Effector memory CD8-positive, alpha-beta T cell (primary cell): ENCODE measurements at regions not wholly inside any gene's neighbourhood (a gene's known extent, or its start where the extent isn't known, plus 50 kb on each side); places are given as distances from the start of the nearest gene placed in this dataset.

Source experiments
- ATAC-seq: fragments of 150-1000 bp; cut with Tn5 transposase; replicated peaks from 2 replicates; pipeline ENCODE4 v1.10.0; 2021; ENCODE audit warnings: mild to moderate bottlenecking, moderate library complexity
- DNase-seq, 3 experiments: peaks; one replicate each; pipeline ENCODE4 v3.0.0; 2021
- H3K27ac Mint-ChIP-seq, 2 donors: one replicate each; pipeline ENCODE4 v1.8.0; 2022; ENCODE audit warnings: mild to moderate bottlenecking in 2 of 2, mixed read lengths in 2 of 2, moderate library complexity in 2 of 2
- H3K27me3 Mint-ChIP-seq, 2 donors: one replicate each; pipeline ENCODE4 v1.8.0; 2022; ENCODE audit warnings: mixed read lengths in 2 of 2
- H3K36me3 Mint-ChIP-seq: one replicate; pipeline ENCODE4 v1.8.0; 2022; ENCODE audit warnings: mild to moderate bottlenecking, moderate library complexity, mixed read lengths; ENCODE audit not compliant: insufficient read depth
- H3K4me1 Mint-ChIP-seq, 2 donors: one replicate each; pipeline ENCODE4 v1.8.0; 2022; ENCODE audit warnings: low read depth in 2 of 2, mixed read lengths in 2 of 2
- H3K4me3 Mint-ChIP-seq, 2 donors: one replicate each; pipeline ENCODE4 v1.8.0; 2022; ENCODE audit warnings: mild to moderate bottlenecking in 2 of 2, mixed read lengths in 2 of 2, moderate library complexity in 2 of 2
- H3K9me3 Mint-ChIP-seq, 2 donors: one replicate each; pipeline ENCODE4 v1.8.0; 2022; ENCODE audit warnings: mixed read lengths in 2 of 2

DNA sequence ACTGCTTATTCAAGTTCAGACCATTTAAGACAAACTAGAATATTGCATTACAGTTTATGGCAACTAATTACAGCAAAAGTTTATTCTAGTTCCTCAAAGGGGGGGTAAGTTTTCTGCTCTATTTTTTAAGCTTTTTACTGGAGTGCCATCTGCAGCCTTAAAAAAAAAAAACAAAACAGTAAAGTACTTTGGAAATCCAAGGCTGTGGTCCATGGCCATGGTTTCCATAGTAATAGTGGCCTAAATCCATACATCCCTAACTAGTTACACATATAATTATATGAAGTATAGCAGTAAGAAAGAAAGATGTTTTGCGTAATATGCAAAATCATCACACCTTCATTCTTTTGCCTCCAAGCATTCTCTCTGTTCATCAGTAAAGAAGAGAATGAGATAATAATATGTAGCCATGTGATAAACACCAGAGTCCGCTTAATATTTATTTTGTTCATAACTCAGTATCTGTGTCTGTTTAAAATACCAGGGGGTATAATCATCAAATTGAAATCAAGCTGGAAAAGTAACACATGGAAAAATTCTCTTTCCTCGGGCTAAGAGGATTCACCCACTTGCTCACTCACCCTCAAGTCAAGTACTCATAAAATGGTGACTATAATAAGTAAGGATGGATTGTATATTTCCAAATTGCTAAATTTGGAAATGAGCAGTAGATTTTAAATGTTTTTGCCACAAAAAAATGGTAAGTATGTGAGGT, 301.1 kb upstream of the RND3 start:
- peaks cover 5% of the 10 kb centered on the region in 2 donors for H3K9me3 Mint-ChIP-seq
- H3K27ac Mint-ChIP-seq, result no peak overlapping the region
- H3K4me1 Mint-ChIP-seq, result no peaks in the 10 kb centered on the region
- ATAC-seq (no peak), DNase-seq (no peak)
- no peak overlapping the region for H3K4me3 Mint-ChIP-seq
- no peaks in the 10 kb centered on the region for H3K36me3 Mint-ChIP-seq
- no peaks in the 10 kb centered on the region for H3K27me3 Mint-ChIP-seq

DNA sequence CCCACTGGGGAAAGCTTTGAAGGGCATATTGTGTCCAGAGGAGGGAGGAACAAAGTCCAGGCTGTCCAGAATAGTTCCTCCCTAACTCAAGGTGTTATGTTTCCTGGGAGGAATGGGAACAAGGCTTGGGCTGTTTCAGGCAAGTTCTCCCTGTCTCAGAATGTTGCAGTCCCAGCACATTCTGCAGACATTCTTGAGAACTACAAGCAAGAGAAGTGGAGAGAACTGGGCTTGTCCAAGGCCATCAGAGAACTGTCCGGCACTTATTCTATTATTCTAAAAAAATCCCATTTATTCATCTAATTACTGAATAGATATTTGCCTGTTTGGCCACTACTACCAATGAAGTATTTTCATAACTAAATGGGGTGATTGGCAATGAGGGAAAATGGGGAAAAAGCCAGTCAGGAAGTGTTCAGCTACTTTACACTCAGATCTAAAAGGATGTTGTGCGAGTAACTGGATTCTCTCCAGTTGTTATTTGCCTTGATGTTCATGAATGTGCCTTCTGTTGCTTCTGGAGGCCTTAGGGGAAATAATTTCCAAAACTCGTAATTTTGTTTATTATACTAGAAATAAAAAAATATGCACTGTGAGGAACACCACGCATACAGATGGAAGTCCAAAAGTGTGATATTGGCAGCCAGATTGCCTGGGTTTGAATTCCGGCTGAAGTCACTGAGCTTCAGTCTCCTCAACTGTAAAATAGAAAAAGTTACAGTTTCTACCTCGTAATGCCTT, 300.1 kb upstream of the RND3 start:
- ATAC-seq, result no peak
- H3K4me1 Mint-ChIP-seq, result no peaks in the 10 kb centered on the region
- H3K4me3 Mint-ChIP-seq, result no peak overlapping the region
- no peak overlapping the region for H3K27ac Mint-ChIP-seq
- H3K27me3 Mint-ChIP-seq, result no peaks in the 10 kb centered on the region
- H3K36me3 Mint-ChIP-seq, result no peaks in the 10 kb centered on the region
- no peaks in the 10 kb centered on the region for H3K9me3 Mint-ChIP-seq
- DNase-seq, result no peak

DNA sequence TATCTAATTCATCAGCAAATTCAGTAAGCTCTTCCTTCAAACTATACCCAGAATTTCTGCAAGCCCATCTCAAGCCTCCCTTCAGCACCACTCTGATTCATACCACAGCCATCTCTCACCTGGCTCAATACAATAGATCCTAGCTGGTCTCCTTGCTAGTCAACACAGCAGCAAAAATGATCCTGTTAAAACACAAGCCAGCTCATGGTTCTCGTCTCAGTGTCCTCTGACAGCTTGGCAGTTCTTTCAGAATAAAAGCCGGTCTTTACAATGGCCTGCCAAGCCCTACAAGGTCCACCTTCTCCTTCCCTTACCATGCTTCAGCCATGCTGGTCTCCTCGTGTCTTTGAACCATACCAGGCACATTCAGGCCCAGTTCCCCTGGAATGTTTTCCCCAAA, 296.9 kb upstream of the RND3 start:
- ATAC-seq (no peak), DNase-seq (no peak)
- Mint-ChIP-seq H3K27ac (no peak overlapping the region), H3K27me3 (no peaks in the 10 kb centered on the region), H3K36me3 (no peaks in the 10 kb centered on the region), H3K9me3 (peaks cover 0 to 1% of the 10 kb centered on the region in 2 donors), H3K4me1 (no peaks in the 10 kb centered on the region), H3K4me3 (no peak overlapping the region)

DNA sequence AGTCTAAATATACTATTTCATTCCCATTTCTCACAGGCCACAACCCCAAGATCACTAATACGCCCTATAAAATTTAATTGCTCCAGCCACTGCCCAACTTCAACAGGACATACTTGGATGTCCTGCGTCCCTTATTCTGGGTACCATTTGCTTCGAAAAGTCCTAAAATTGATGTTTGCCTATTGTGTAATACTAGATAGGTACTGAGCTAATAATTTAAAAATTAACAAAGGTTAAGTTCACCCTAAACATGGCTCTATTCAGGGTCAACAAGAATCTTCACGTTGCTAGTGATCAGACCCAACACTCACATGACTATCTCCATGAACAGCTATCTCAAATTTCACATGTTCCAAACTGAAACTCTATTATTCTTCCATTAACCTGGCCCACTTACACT, 296.4 kb upstream of the RND3 start:
- Mint-ChIP-seq H3K27ac (no peak overlapping the region), H3K27me3 (no peaks in the 10 kb centered on the region), H3K9me3 (peaks cover 0 to 1% of the 10 kb centered on the region in 2 donors), H3K4me3 (no peak overlapping the region), H3K4me1 (no peaks in the 10 kb centered on the region), H3K36me3 (no peaks in the 10 kb centered on the region)
- no peak for DNase-seq
- no peak for ATAC-seq

DNA sequence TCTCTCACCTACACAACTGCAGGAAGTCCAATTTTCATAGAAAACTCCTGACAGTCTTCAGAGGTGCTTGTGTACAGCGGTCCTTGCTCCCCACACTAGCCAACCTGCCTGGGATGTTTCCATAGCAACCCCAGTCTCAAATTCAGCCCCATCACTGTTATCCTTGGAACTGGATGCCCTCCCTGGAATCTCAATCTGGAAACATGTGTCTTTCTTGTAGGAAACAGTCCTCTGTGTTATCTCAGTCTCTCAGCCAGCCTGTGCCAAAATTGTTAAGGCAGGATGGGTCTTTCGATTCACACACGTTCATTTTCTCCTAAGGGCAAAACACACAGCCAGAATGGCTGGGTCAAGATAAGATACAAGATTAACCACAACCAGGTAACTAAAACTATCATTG, 295.5 kb upstream of the RND3 start:
- H3K27me3 Mint-ChIP-seq, result no peaks in the 10 kb centered on the region
- H3K4me1 Mint-ChIP-seq, result no peaks in the 10 kb centered on the region
- H3K36me3 Mint-ChIP-seq, result no peaks in the 10 kb centered on the region
- no peak for ATAC-seq
- no peak overlapping the region for H3K27ac Mint-ChIP-seq
- H3K9me3 Mint-ChIP-seq, result peaks cover 0 to 1% of the 10 kb centered on the region in 2 donors
- DNase-seq, result no peak
- H3K4me3 Mint-ChIP-seq, result no peak overlapping the region

DNA sequence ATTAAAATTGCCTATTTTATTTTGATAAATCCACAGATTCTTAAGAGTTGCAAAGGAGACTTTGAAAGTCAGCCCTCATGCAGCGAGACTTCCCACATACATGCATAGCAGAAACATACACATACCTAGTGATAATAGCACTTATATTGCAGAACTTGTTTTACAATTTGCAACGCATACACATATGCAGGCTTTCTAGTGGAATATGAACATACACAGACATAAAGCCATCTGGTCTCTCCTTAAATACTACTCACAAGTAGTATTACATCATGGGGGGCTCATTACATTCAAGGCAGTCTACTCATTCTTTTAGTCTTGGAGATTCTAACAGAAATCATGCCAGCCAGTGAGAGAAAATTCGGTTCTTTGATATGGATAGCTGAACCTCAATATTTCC, 295.1 kb upstream of the RND3 start:
- no peak overlapping the region for H3K27ac Mint-ChIP-seq
- ATAC-seq (no peak), DNase-seq (no peak)
- no peaks in the 10 kb centered on the region for H3K4me1 Mint-ChIP-seq
- no peaks in the 10 kb centered on the region for H3K27me3 Mint-ChIP-seq
- H3K9me3 Mint-ChIP-seq, result peaks cover 0 to 1% of the 10 kb centered on the region in 2 donors
- no peak overlapping the region for H3K4me3 Mint-ChIP-seq
- H3K36me3 Mint-ChIP-seq, result no peaks in the 10 kb centered on the region

DNA sequence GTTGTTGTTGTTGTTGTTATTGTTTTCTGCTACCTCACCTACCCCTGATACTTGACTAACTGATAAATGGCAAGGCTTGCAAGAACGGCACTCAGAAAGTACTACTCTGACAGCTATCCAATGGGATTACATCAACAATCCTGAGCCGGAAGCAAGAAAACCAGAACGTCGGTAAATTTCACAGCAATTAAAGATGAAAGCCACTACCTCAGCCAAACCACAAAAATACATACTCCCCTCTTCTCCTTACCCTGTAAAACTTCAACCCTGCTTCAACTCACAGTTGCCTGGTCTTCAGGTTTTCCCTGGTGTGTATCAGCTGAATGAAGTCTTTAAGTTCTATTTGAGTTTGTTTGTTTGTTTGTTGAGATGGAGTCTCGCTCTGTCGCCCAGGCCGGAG, 293.7 kb upstream of the RND3 start:
- ATAC-seq (no peak), DNase-seq (no peak)
- Mint-ChIP-seq H3K4me1 (no peaks in the 10 kb centered on the region), H3K9me3 (peaks cover 0 to 1% of the 10 kb centered on the region in 2 donors), H3K36me3 (no peaks in the 10 kb centered on the region), H3K4me3 (no peak overlapping the region), H3K27me3 (no peaks in the 10 kb centered on the region), H3K27ac (no peak overlapping the region)

DNA sequence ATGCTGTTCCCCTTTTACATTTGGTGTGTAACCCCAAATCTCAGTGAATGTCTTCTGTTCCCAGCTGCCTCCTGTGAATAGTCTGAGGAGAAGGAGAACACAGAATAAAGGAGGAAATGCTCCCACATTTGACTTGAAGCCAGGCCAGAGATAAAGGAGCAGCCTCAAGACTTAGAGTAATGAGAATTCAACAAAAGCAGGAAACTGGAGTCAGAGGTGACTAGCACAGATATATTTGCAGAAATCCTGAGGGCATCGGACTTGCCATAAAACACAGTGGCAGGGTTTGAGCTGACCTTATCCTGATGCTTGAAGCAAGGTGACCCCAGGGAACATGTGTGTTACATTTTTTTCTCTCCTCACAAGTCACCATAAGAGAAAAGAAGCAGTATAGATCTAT, 291.4 kb upstream of the RND3 start:
- no peak for ATAC-seq
- Mint-ChIP-seq H3K9me3 (peaks cover 0 to 6% of the 10 kb centered on the region in 2 donors), H3K4me1 (no peaks in the 10 kb centered on the region), H3K4me3 (no peak overlapping the region), H3K27ac (no peak overlapping the region), H3K36me3 (no peaks in the 10 kb centered on the region), H3K27me3 (no peaks in the 10 kb centered on the region)
- no peak for DNase-seq

DNA sequence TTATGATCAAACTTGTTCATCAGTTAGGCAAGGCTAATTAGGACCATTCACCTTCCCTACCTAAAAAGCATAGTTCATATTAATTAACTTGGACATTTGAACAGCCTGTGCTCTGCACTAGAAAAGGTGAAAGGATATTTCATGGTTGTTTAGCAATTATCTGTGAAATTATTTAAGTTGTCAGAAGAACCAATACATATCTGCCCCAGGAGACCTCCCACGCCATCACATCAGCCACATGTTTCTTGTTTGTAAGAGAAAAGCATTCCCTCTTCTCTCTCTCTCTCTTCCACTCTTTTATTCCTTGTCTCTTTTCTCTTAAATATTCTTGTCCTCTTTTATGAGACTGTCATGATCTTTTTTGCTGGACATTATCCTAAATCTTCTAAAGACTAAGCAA, 282.0 kb upstream of the RND3 start:
- H3K4me1 Mint-ChIP-seq, result no peaks in the 10 kb centered on the region
- peaks cover 2 to 3% of the 10 kb centered on the region in 2 donors for H3K9me3 Mint-ChIP-seq
- H3K27ac Mint-ChIP-seq, result no peak overlapping the region
- DNase-seq, result no peak
- no peaks in the 10 kb centered on the region for H3K27me3 Mint-ChIP-seq
- no peak overlapping the region for H3K4me3 Mint-ChIP-seq
- no peak for ATAC-seq
- H3K36me3 Mint-ChIP-seq, result no peaks in the 10 kb centered on the region

DNA sequence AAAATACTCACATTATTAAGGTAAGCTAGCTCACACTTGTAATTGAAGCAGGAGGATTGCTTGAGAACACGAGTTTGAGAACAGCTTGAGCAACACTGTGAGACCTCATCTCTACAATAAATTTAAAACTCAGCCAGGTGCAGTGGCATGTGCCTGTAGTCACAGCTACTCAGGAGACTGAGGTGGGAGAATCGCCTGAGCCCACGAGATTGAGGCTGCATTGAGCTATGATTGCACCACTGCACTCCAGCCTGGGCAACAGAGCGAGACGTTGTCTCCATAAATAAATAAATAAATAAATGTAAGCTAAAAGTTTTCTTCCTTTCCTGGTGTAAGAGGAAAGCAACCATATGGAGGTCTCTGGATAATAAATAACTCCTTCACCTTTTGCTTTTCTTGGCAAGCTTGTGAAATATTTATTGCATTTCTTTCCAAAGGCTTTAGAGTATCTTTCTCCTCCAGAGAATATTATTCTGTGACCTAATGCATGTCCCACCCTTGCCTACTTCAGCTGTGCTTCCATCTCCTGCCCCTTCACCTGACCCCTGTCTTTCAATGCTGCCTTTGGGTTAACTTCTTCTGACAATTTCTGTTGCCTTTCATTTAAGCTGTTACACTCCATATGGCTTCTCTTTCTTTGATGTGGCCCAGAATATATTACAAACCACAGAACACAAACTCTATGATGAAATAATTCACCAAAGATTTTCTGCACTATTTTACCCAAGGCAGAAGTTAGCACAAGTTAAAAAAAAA, 280.7 kb upstream of the RND3 start:
- no peak overlapping the region for H3K4me3 Mint-ChIP-seq
- ATAC-seq (no peak), DNase-seq (no peak)
- no peak overlapping the region for H3K27ac Mint-ChIP-seq
- H3K27me3 Mint-ChIP-seq, result no peaks in the 10 kb centered on the region
- peaks cover 6 to 7% of the 10 kb centered on the region in 2 donors for H3K9me3 Mint-ChIP-seq
- H3K4me1 Mint-ChIP-seq, result no peaks in the 10 kb centered on the region
- H3K36me3 Mint-ChIP-seq, result no peaks in the 10 kb centered on the region

DNA sequence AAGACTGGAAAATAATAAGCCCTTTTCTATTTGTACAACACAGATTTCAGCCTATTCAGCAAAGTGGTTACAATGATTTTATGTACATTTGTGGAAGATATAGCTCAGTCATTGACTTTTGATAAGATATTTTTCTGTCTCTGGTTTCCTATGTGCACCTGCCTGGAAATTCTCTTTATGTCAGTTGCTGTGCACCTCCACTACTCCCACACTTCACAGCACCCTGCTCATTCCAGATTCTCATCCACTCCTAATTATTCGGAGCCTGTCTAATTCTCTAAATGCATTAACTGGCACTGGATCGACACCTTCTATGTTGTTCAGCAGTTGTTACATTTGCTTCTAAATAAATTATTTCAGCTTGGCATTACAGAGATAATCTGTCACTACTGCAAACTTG, 275.1 kb upstream of the RND3 start:
- Mint-ChIP-seq H3K36me3 (no peaks in the 10 kb centered on the region), H3K27me3 (no peaks in the 10 kb centered on the region), H3K4me1 (no peaks in the 10 kb centered on the region), H3K9me3 (peaks cover 7 to 8% of the 10 kb centered on the region in 2 donors), H3K4me3 (no peak overlapping the region), H3K27ac (no peak overlapping the region)
- ATAC-seq (no peak), DNase-seq (no peak)

DNA sequence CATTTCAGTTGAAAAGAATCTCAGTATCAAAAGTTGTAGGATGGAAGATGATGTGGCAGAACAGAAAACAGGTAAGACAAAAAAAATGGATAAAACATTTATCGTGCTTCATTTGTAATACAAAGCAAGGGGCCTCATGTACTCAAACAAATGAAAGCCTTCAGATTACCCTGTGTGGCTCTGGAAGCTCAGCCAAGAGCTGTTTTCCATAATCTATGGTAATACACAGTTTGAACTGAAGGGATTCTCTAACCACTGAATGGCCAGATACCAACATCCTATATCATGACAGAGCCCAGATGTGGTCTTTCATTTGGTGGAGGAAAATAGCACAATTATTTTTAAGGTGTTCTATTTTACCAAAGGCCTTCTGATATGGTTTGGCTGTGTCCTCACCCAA, 272.1 kb upstream of the RND3 start:
- H3K4me3 Mint-ChIP-seq, result no peak overlapping the region
- H3K4me1 Mint-ChIP-seq, result no peaks in the 10 kb centered on the region
- H3K27me3 Mint-ChIP-seq, result no peaks in the 10 kb centered on the region
- H3K9me3 Mint-ChIP-seq, result peaks cover 6 to 7% of the 10 kb centered on the region in 2 donors
- H3K27ac Mint-ChIP-seq, result no peak overlapping the region
- DNase-seq (no peak), ATAC-seq (no peak)
- H3K36me3 Mint-ChIP-seq, result no peaks in the 10 kb centered on the region

DNA sequence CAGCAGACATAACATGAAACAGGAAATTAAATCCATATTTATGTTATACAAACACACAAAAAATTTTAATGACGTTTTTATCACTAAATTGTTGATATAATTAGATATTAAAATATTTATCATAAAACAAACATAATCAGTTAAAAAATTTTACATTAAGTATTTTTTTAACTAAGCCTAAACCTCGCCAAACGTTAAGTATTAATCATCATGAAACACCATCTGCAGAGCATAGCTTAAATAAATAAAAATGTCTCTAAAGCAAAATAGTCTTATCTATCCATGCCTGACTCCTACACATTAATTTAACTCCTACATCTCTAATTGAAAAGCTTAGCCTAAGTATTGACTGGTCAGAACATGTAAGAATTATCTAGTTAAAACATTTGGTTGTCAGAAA, 271.6 kb upstream of the RND3 start:
- Mint-ChIP-seq H3K9me3 (peaks cover 2 to 3% of the 10 kb centered on the region in 2 donors), H3K4me3 (no peak overlapping the region), H3K27me3 (no peaks in the 10 kb centered on the region), H3K4me1 (no peaks in the 10 kb centered on the region), H3K27ac (no peak overlapping the region), H3K36me3 (no peaks in the 10 kb centered on the region)
- no peak for ATAC-seq
- DNase-seq, result no peak

DNA sequence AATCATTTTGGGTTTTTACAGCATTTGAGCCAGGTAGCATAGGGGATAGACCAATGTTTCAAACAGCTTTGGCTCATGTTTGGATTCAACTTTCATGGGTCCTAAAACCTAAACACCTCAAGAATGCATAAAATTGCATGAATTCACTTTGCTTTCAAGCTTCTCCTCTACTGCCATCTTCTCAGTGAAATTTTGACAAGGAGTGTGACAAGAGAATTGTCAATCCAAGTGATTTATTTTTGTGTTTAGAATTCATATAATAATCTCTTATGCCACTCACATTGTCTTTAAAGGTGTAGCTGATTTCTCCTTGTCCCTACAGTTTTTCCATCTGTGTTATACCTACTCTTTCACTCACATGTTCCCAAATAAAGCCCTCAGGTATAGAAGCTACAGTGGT, 264.8 kb upstream of the RND3 start:
- ATAC-seq, result no peak
- Mint-ChIP-seq H3K27me3 (no peaks in the 10 kb centered on the region), H3K9me3 (peaks cover 2 to 7% of the 10 kb centered on the region in 2 donors), H3K36me3 (no peaks in the 10 kb centered on the region), H3K4me1 (no peaks in the 10 kb centered on the region), H3K4me3 (no peak overlapping the region), H3K27ac (no peak overlapping the region)
- DNase-seq, result no peak
